H1 (cell line): ENCODE measurements at regions not wholly inside any gene's neighbourhood (a gene's known extent, or its start where the extent isn't known, plus 50 kb on each side); places are given as distances from the start of the nearest gene placed in this dataset.

ENCODE experiments used
- CTCF ChIA-PET: fragments of 300-600 bp; sonication (Branson Sonifier 250); formaldehyde crosslinking; loops from one replicate; lab custom pipeline; 2021; ENCODE audit not compliant: partially characterized antibody; lab: Charles Lee
- POLR2A ChIA-PET: fragments of 300-600 bp; sonication (Branson Sonifier 250); formaldehyde crosslinking; loops from one replicate; lab custom pipeline; 2021; ENCODE audit warnings: inconsistent platforms; ENCODE audit not compliant: partially characterized antibody; lab: Charles Lee
- DNase-seq, 2 experiments: peaks; one replicate each; pipeline versions ENCODE4 v3.0.0 to v3.0.0-alpha.2; 2010 to 2022; ENCODE audit warnings: low spot score in 2 of 2, low read depth in 1 of 2, mixed read lengths in 1 of 2
- FAIRE-seq: peaks from 2 replicates; lab custom pipeline; 2011; peaks lifted over from hg19 to GRCh38; lab: Jason Lieb, UNC
- H2AFZ ChIP-seq: 2 replicates; pipeline ENCODE4 v1.8.1; 2012; ENCODE audit warnings: low read length, inconsistent platforms
- H2AK5ac ChIP-seq: 2 replicates; pipeline ENCODE4 v1.6.1; 2013; ENCODE audit warnings: low read depth, low read length
- H2BK120ac ChIP-seq: replicated peaks from 2 replicates; pipeline ENCODE3; 2013; ENCODE audit warnings: low read depth, low read length, inconsistent platforms
- H2BK12ac ChIP-seq: 2 replicates; pipeline ENCODE4 v1.6.1; 2013; ENCODE audit warnings: low read depth, low read length
- H2BK15ac ChIP-seq: 2 replicates; pipeline ENCODE4 v1.6.1; 2013; ENCODE audit warnings: low read length
- H2BK20ac ChIP-seq: 2 replicates; pipeline ENCODE4 v1.6.1; 2013; ENCODE audit warnings: low read length
- H2BK5ac ChIP-seq: 2 replicates; pipeline ENCODE4 v1.6.1; 2013; ENCODE audit warnings: low read depth, low read length
- H3K14ac ChIP-seq: 2 replicates; pipeline ENCODE4 v1.6.1; 2013; ENCODE audit warnings: inconsistent platforms; ENCODE audit not compliant: insufficient read length
- H3K18ac ChIP-seq: 2 replicates; pipeline ENCODE4 v1.6.1; 2013; ENCODE audit warnings: low read length; ENCODE audit errors: extremely low read depth
- H3K23ac ChIP-seq: 2 replicates; pipeline ENCODE4 v1.6.1; 2013; ENCODE audit warnings: inconsistent platforms; ENCODE audit not compliant: insufficient read length
- H3K23me2 ChIP-seq: 2 replicates; pipeline ENCODE4 v1.6.1; 2013; ENCODE audit warnings: low read depth, low read length
- H3K27ac ChIP-seq: 2 replicates; pipeline ENCODE4 v1.6.1; 2011; ENCODE audit warnings: low read depth, low read length, inconsistent platforms
- H3K27me3 ChIP-seq, 4 experiments: replicated peaks in 1 of 4; 1 replicate in 1 of 4; 2 replicates in 3 of 4; pipeline versions ENCODE4 v1.6.1 to v1.8.1; 2011 to 2013; ENCODE audit warnings: low read length in 3 of 4, mild to moderate bottlenecking in 3 of 4, inconsistent platforms in 2 of 4, mixed read lengths in 2 of 4, moderate library complexity in 1 of 4; ENCODE audit not compliant: control insufficient read depth in 3 of 4, insufficient read depth in 3 of 4; ENCODE audit errors: extremely low read depth in 1 of 4
- H3K36me3 ChIP-seq, 4 experiments: 2 replicates each; pipeline versions ENCODE4 v1.6.1 to v1.8.1; 2011 to 2013; ENCODE audit warnings: mild to moderate bottlenecking in 4 of 4, low read length in 3 of 4, moderate library complexity in 2 of 4, control low read depth in 1 of 4, inconsistent platforms in 1 of 4; ENCODE audit not compliant: insufficient read depth in 4 of 4, control insufficient read depth in 2 of 4
- H3K4ac ChIP-seq: replicated peaks from 2 replicates; pipeline ENCODE3; 2013; ENCODE audit warnings: low read length, low read depth, mixed read lengths, inconsistent platforms; ENCODE audit not compliant: insufficient read length
- H3K4me1 ChIP-seq, 4 experiments: replicated peaks in 1 of 4; 1 replicate in 1 of 4; 2 replicates in 3 of 4; pipeline versions ENCODE4 v1.6.1 to v1.8.1; 2011 to 2013; ENCODE audit warnings: low read length in 3 of 4, inconsistent platforms in 2 of 4, mixed read lengths in 1 of 4; ENCODE audit not compliant: insufficient read depth in 4 of 4, control insufficient read depth in 3 of 4
- H3K4me2 ChIP-seq, 2 experiments: 2 replicates each; pipeline versions ENCODE4 v1.6.1 to v1.8.1; 2011 to 2013; ENCODE audit warnings: low read depth in 2 of 2, low read length in 2 of 2, control low read depth in 1 of 2, inconsistent platforms in 1 of 2, mild to moderate bottlenecking in 1 of 2; ENCODE audit not compliant: insufficient read depth in 1 of 2
- H3K4me3 ChIP-seq, 4 experiments: fragments of 200-600, 300-600 bp in 1 of 4; sonication (generic), shearing (Covaris generic), sonication (Bioruptor Twin) in 1 of 4; 2 replicates each; pipeline versions ENCODE4 v1.5.1 to v1.8.1; 2011 to 2016; ENCODE audit warnings: low read length in 4 of 4, low read depth in 3 of 4, control low read depth in 2 of 4, inconsistent platforms in 2 of 4, mild to moderate bottlenecking in 2 of 4, mixed read lengths in 1 of 4, moderate library complexity in 1 of 4; ENCODE audit not compliant: insufficient read depth in 2 of 4; ENCODE audit errors: extremely low read depth in 1 of 4
- H3K56ac ChIP-seq: replicated peaks from 2 replicates; pipeline ENCODE3; 2013; ENCODE audit warnings: low read depth, mild to moderate bottlenecking, mixed read lengths, low read length, inconsistent platforms; ENCODE audit not compliant: insufficient read length
- H3K79me1 ChIP-seq: 2 replicates; pipeline ENCODE4 v1.6.1; 2013; ENCODE audit warnings: low read depth, low read length, control low read depth
- H3K79me2 ChIP-seq, 2 experiments: 2 replicates each; pipeline versions ENCODE4 v1.6.1 to v1.8.1; 2012 to 2013; ENCODE audit warnings: low read length in 2 of 2, mild to moderate bottlenecking in 2 of 2, inconsistent platforms in 1 of 2; ENCODE audit not compliant: insufficient read depth in 2 of 2, control insufficient read depth in 1 of 2
- H3K9ac ChIP-seq, 4 experiments: replicated peaks in 1 of 4; 1 replicate in 1 of 4; 2 replicates in 3 of 4; pipeline versions ENCODE4 v1.6.1 to v1.8.1; 2011 to 2013; ENCODE audit warnings: low read depth in 3 of 4, low read length in 3 of 4, control low read depth in 2 of 4, mild to moderate bottlenecking in 2 of 4, moderate library complexity in 2 of 4, inconsistent platforms in 1 of 4; ENCODE audit errors: extremely low read depth in 1 of 4
- H3K9me3 ChIP-seq, 2 experiments: 2 replicates each; pipeline versions ENCODE4 v1.6.1 to v1.8.1; 2012 to 2013; ENCODE audit warnings: mild to moderate bottlenecking in 2 of 2, moderate library complexity in 2 of 2, control low read depth in 1 of 2, inconsistent platforms in 1 of 2, low read depth in 1 of 2, low read length in 1 of 2, mixed read lengths in 1 of 2; ENCODE audit not compliant: insufficient read depth in 2 of 2
- H4K20me1 ChIP-seq, 2 experiments: replicated peaks in 1 of 2; 2 replicates each; pipeline versions ENCODE3 to v1.8.1; 2011 to 2013; ENCODE audit warnings: inconsistent platforms in 2 of 2, low read length in 2 of 2, mild to moderate bottlenecking in 1 of 2; ENCODE audit not compliant: insufficient read depth in 2 of 2, control insufficient read depth in 1 of 2
- H4K5ac ChIP-seq: 2 replicates; pipeline ENCODE4 v1.6.1; 2013; ENCODE audit warnings: low read length, low read depth, mixed read lengths, inconsistent platforms; ENCODE audit not compliant: insufficient read length
- H4K8ac ChIP-seq: 2 replicates; pipeline ENCODE4 v1.8.0; 2013; ENCODE audit warnings: mild to moderate bottlenecking, moderate library complexity, low read length, inconsistent platforms; ENCODE audit not compliant: insufficient read depth; ENCODE audit errors: extremely low read depth
- H4K91ac ChIP-seq: replicated peaks from 2 replicates; pipeline ENCODE3; 2013; ENCODE audit warnings: low read length, mixed read lengths, inconsistent platforms; ENCODE audit not compliant: insufficient read length
- EP300 ChIP-seq, 2 experiments: IDR thresholded peaks; 1 replicate in 1 of 2; 2 replicates in 1 of 2; pipeline ENCODE4 v1.6.1; 2011 to 2012; ENCODE audit warnings: low read depth in 2 of 2, low read length in 2 of 2, mild to moderate bottlenecking in 2 of 2, borderline replicate concordance in 1 of 2, inconsistent platforms in 1 of 2, moderate library complexity in 1 of 2
- GABPA ChIP-seq: IDR thresholded peaks from 2 replicates; pipeline ENCODE4 v1.6.1; 2011; ENCODE audit warnings: mild to moderate bottlenecking, low read length, moderate library complexity, borderline replicate concordance; ENCODE audit not compliant: insufficient read depth
- HDAC6 ChIP-seq: IDR thresholded peaks from one replicate; pipeline ENCODE4 v1.7.1; 2012; ENCODE audit warnings: low read depth, mild to moderate bottlenecking, inconsistent platforms, low read length, moderate library complexity
- JUND ChIP-seq: IDR thresholded peaks from 2 replicates; pipeline ENCODE4 v1.6.1; 2011; ENCODE audit warnings: mild to moderate bottlenecking, improper control_type of control experiment, low read length
- MAFK ChIP-seq: IDR thresholded peaks from 2 replicates; pipeline ENCODE4 v1.6.1; 2012; ENCODE audit warnings: low read depth, mild to moderate bottlenecking, improper control_type of control experiment, low read length
- PHF8 ChIP-seq: fragments of 200-600 bp; sonication (generic); conservative IDR thresholded peaks from 2 replicates; pipeline ENCODE4 v1.7.1; 2012; ENCODE audit warnings: low read depth, mild to moderate bottlenecking, inconsistent platforms, low read length, moderate library complexity
- SP4 ChIP-seq: IDR thresholded peaks from 2 replicates; pipeline ENCODE4 v1.6.1; 2012; ENCODE audit warnings: low read length, inconsistent platforms
- SRF ChIP-seq: IDR thresholded peaks from 2 replicates; pipeline ENCODE4 v1.6.1; 2011; ENCODE audit warnings: mild to moderate bottlenecking, low read depth, low read length, moderate library complexity
- TAF7 ChIP-seq: optimal IDR thresholded peaks from 2 replicates; pipeline ENCODE3; 2011; ENCODE audit warnings: low read depth, mild to moderate bottlenecking, inconsistent platforms, low read length, moderate library complexity, borderline replicate concordance
- USF2 ChIP-seq: IDR thresholded peaks from 2 replicates; pipeline ENCODE4 v1.6.1; 2011; ENCODE audit warnings: low read length, improper control_type of control experiment
- YY1 ChIP-seq: IDR thresholded peaks from 2 replicates; pipeline ENCODE4 v1.6.1; 2011; ENCODE audit warnings: low read depth, mild to moderate bottlenecking, low read length
- ZNF274 ChIP-seq: IDR thresholded peaks from 2 replicates; pipeline ENCODE4 v1.7.0; 2012; ENCODE audit warnings: low read length, borderline replicate concordance; ENCODE audit errors: extremely low read depth
- WGBS, 2 experiments: shearing (Covaris generic) in 1 of 2; methylation state at CpG; one replicate each; pipeline versions ENCODE4 v1.1.6 to v1.1.7; 2013 to 2015; ENCODE audit warnings: low lambda C conversion rate in 2 of 2, mixed read lengths in 2 of 2, inconsistent platforms in 1 of 2, low coverage in 1 of 2, missing lambda C conversion rate in 1 of 2; ENCODE audit not compliant: insufficient replicate concordance in 2 of 2, insufficient coverage in 1 of 2, insufficient read length in 1 of 2; ENCODE audit errors: extremely low coverage in 1 of 2, missing lambda C conversion rate in 1 of 2; 5-methylcytosine and 5-hydroxymethylcytosine counted together

DNA sequence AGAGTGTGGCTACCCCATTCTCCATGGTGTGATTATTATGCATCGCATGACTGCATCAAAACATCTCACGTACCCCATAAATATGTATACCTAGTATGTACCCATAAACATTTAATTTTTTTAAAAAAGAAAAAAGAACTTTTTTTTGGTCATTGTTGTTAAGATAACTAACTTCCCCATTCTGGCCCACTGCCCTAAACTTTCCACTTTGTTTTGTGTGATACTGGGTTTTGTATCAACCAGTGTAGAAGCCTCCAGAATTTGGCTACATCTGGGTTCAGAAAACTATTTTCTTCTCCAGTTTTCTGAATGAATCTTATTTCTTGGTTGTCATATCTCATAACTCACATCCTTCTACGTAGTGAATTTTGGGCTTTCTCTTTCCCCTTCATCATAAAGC is 62.3 kb upstream of the NABP1 start:
- no peak overlapping the region for H2AK5ac ChIP-seq
- H3K23me2 ChIP-seq, result no peaks in the 10 kb centered on the region
- no peaks in the 10 kb centered on the region for H3K79me1 ChIP-seq
- H2BK120ac ChIP-seq, result no peak overlapping the region
- no peak overlapping the region for H4K5ac ChIP-seq
- H3K4me3 ChIP-seq, result no peak overlapping the region
- H4K20me1 ChIP-seq, result no peaks in the 10 kb centered on the region
- H3K23ac ChIP-seq, result no peak overlapping the region
- ChIA-PET CTCF (interaction anchor here (0.6 kb wide), 1 partner anchor 61 kb away, joined by 3 read pairs; no protein-coding TSS in a partner anchor), POLR2A (no interaction called here)
- WGBS, 2 experiments, result 69% methylated on average over 3 of the region's 3 CpGs; no CpG with 5 or more reads in 1 of the 2 experiments
- H2BK20ac ChIP-seq, result no peak overlapping the region
- no peak overlapping the region for H3K18ac ChIP-seq
- H3K56ac ChIP-seq, result no peak overlapping the region
- no peaks in the 10 kb centered on the region for H3K36me3 ChIP-seq
- FAIRE-seq, result no peak
- H3K27ac ChIP-seq, result no peak overlapping the region
- H3K4ac ChIP-seq, result no peak overlapping the region
- H3K14ac ChIP-seq, result no peak overlapping the region
- no peak overlapping the region for H2BK15ac ChIP-seq
- H3K9ac ChIP-seq, result no peak overlapping the region
- no peak overlapping the region for H2AFZ ChIP-seq
- no peak overlapping the region for H4K91ac ChIP-seq
- no peaks in the 10 kb centered on the region for H3K9me3 ChIP-seq
- no peaks in the 10 kb centered on the region for H3K79me2 ChIP-seq
- no peak for DNase-seq
- no peak overlapping the region for H2BK5ac ChIP-seq
- no peak overlapping the region for H4K8ac ChIP-seq
- no peak overlapping the region for H3K4me2 ChIP-seq
- no peaks in the 10 kb centered on the region for H3K27me3 ChIP-seq
- H3K4me1 ChIP-seq, result no peaks in the 10 kb centered on the region
- no peak overlapping the region for H2BK12ac ChIP-seq
- no peak for TF ChIP-seq JUND
- TF ChIP-seq SP4, result no peak
- no peak for TF ChIP-seq GABPA
- no peak for TF ChIP-seq USF2
- no peak for TF ChIP-seq ZNF274
- TF ChIP-seq HDAC6, result no peak
- TF ChIP-seq PHF8, result no peak
- TF ChIP-seq TAF7, result no peak
- no peak for TF ChIP-seq YY1
- TF ChIP-seq EP300 (IDR thresholded peaks at IDR 0.05; ENCODE audit: borderline replicate concordance in 1 of 2, low read depth in 2 of 2, low read length in 2 of 2), result no peak
- no peak for TF ChIP-seq MAFK
- TF ChIP-seq SRF, result no peak
